GM21367 (cell line): ENCODE measurements at regions not wholly inside any gene's neighbourhood (a gene's known extent, or its start where the extent isn't known, plus 50 kb on each side); places are given as distances from the start of the nearest gene placed in this dataset.

Source experiments
- ATAC-seq: cut with Tn5 transposase; IDR thresholded peaks from one replicate; pipeline ENCODE4 v1.9.1; 2021; ENCODE audit not compliant: unreplicated experiment

- ATAC-seq: no peak
These were observed 259.2 kb downstream of the TOMM20 start for GRCh38 chr1:234869182-234870019.

- ATAC-seq: no peak
These were observed 258.5 kb upstream of the IRF2BP2 start for GRCh38 chr1:234868296-234869147.

- ATAC-seq: no peak
These were observed 256.3 kb upstream of the IRF2BP2 start for GRCh38 chr1:234866007-234866866.

- no peak for ATAC-seq
These were observed 255.4 kb upstream of the IRF2BP2 start for GRCh38 chr1:234865171-234866006.

GRCh38 chr1:234864116-234864515, 254.1 kb upstream of the IRF2BP2 start:
- ATAC-seq: no peak

- no peak for ATAC-seq
These were observed 253.6 kb upstream of the IRF2BP2 start for GRCh38 chr1:234863551-234863971.

- no peak for ATAC-seq
These were observed 253.1 kb upstream of the IRF2BP2 start for GRCh38 chr1:234862944-234863515.

GRCh38 chr1:234862360-234862943, 252.5 kb upstream of the IRF2BP2 start:
- ATAC-seq: no peak

- ATAC-seq: no peak
These were observed 251.8 kb upstream of the IRF2BP2 start for GRCh38 chr1:234861761-234862160.

- no peak for ATAC-seq
These were observed 251.1 kb upstream of the IRF2BP2 start for GRCh38 chr1:234861024-234861620.

- ATAC-seq: no peak
These were observed 248.7 kb upstream of the IRF2BP2 start for GRCh38 chr1:234858722-234859121.

GRCh38 chr1:234856845-234857245, 246.9 kb upstream of the IRF2BP2 start:
- no peak for ATAC-seq

GRCh38 chr1:234855851-234856250, 245.9 kb upstream of the IRF2BP2 start:
- no peak for ATAC-seq

GRCh38 chr1:234854645-234855039, 244.7 kb upstream of the IRF2BP2 start:
- no peak for ATAC-seq

- ATAC-seq: no peak
These were observed 244.1 kb upstream of the IRF2BP2 start for GRCh38 chr1:234853906-234854644.

- ATAC-seq: no peak
These were observed 242.7 kb upstream of the IRF2BP2 start for GRCh38 chr1:234852659-234853058.

GRCh38 chr1:234851450-234852438, 241.8 kb upstream of the IRF2BP2 start:
- ATAC-seq: peak; percentile 71
